ENCODE measurements at regions not wholly inside any gene's neighbourhood (a gene's known extent, or its start where the extent isn't known, plus 50 kb on each side); places are given as distances from the start of the nearest gene placed in this dataset.

GRCh38 chr5:173493846-173494245, 122.6 kb downstream of the BOD1 start:
- Histone ChIP-seq H3K4me3 (no peak overlapping the region), H3K9me3 (no peaks in the 10 kb centered on the region), H3K36me3 (no peaks in the 10 kb centered on the region), H3K27ac (no peak overlapping the region), H3K27me3 (replicated peaks; ENCODE audit: insufficient read depth) (no peaks in the 10 kb centered on the region), H3K4me1 (replicated peaks) (peaks cover 4% of the 10 kb centered on the region)
- TF ChIP-seq CTCF (IDR thresholded peaks at IDR 0.05) (no peak), POLR2AphosphoS5 (IDR thresholded peaks at IDR 0.05) (no peak), POLR2A (IDR thresholded peaks at IDR 0.05) (no peak)
- no peak for DNase-seq (ENCODE audit: low spot score)
- intact Hi-C loops (cut with DNase I) = no loop called here
- 87% methylated on average over 6 of the region's 6 CpGs for WGBS

- Histone ChIP-seq H3K27me3 (replicated peaks; ENCODE audit: insufficient read depth) (no peaks in the 10 kb centered on the region), H3K36me3 (no peaks in the 10 kb centered on the region), H3K4me3 (no peak overlapping the region), H3K9me3 (no peaks in the 10 kb centered on the region), H3K27ac (no peak overlapping the region), H3K4me1 (replicated peaks) (peaks cover 4% of the 10 kb centered on the region)
- 90% methylated on average over 2 of the region's 2 CpGs for WGBS
- DNase-seq (ENCODE audit: low spot score) = no peak
- intact Hi-C loops (cut with DNase I) = no loop called here
- TF ChIP-seq CTCF (IDR thresholded peaks at IDR 0.05) = no peak
- no peak for TF ChIP-seq POLR2AphosphoS5 (IDR thresholded peaks at IDR 0.05)
- TF ChIP-seq POLR2A (IDR thresholded peaks at IDR 0.05) = no peak
Observed at GRCh38 chr5:173493040-173493439, 123.4 kb downstream of the BOD1 start.

- H3K9me3 ChIP-seq = no peaks in the 10 kb centered on the region
- H3K4me3 ChIP-seq = no peak overlapping the region
- no peak for TF ChIP-seq POLR2A (IDR thresholded peaks at IDR 0.05)
- no peak for TF ChIP-seq POLR2AphosphoS5 (IDR thresholded peaks at IDR 0.05)
- TF ChIP-seq CTCF (IDR thresholded peaks at IDR 0.05) = no peak
- no peak overlapping the region for H3K27ac ChIP-seq
- H3K36me3 ChIP-seq = no peaks in the 10 kb centered on the region
- peaks cover 4% of the 10 kb centered on the region for H3K4me1 ChIP-seq (replicated peaks)
- intact Hi-C loops (cut with DNase I) = no loop called here
- WGBS = 100% methylated on average over 1 of the region's 1 CpG
- H3K27me3 ChIP-seq (replicated peaks; ENCODE audit: insufficient read depth) = no peaks in the 10 kb centered on the region
- DNase-seq (ENCODE audit: low spot score) = no peak
Observed at GRCh38 chr5:173490681-173491080, 125.8 kb downstream of the BOD1 start.

GRCh38 chr5:173488144-173488543, 128.3 kb downstream of the BOD1 start:
- no peaks in the 10 kb centered on the region for H3K36me3 ChIP-seq
- WGBS = 55% methylated on average over 5 of the region's 5 CpGs
- H3K4me1 ChIP-seq (replicated peaks) = peaks cover 4% of the 10 kb centered on the region
- H3K9me3 ChIP-seq = no peaks in the 10 kb centered on the region
- intact Hi-C loops (cut with DNase I) = no loop called here
- TF ChIP-seq CTCF (IDR thresholded peaks at IDR 0.05) (no peak), POLR2A (IDR thresholded peaks at IDR 0.05) (no peak), POLR2AphosphoS5 (IDR thresholded peaks at IDR 0.05) (no peak)
- no peak overlapping the region for H3K27ac ChIP-seq
- DNase-seq (ENCODE audit: low spot score) = no peak
- H3K4me3 ChIP-seq = no peak overlapping the region
- H3K27me3 ChIP-seq (replicated peaks; ENCODE audit: insufficient read depth) = no peaks in the 10 kb centered on the region

- Histone ChIP-seq H3K4me1 (replicated peaks) (peaks cover 4% of the 10 kb centered on the region), H3K4me3 (no peak overlapping the region), H3K9me3 (no peaks in the 10 kb centered on the region), H3K36me3 (no peaks in the 10 kb centered on the region), H3K27me3 (replicated peaks; ENCODE audit: insufficient read depth) (no peaks in the 10 kb centered on the region), H3K27ac (no peak overlapping the region)
- intact Hi-C loops (cut with DNase I) = no loop called here
- WGBS = 77% methylated on average over 1 of the region's 1 CpG
- no peak for DNase-seq (ENCODE audit: low spot score)
- no peak for TF ChIP-seq CTCF (IDR thresholded peaks at IDR 0.05)
- TF ChIP-seq POLR2AphosphoS5 (IDR thresholded peaks at IDR 0.05) = no peak
- no peak for TF ChIP-seq POLR2A (IDR thresholded peaks at IDR 0.05)
Observed at GRCh38 chr5:173487300-173487699, 129.2 kb downstream of the BOD1 start.
